H7 (cell line): ENCODE measurements at regions not wholly inside any gene's neighbourhood (a gene's known extent, or its start where the extent isn't known, plus 50 kb on each side); places are given as distances from the start of the nearest gene placed in this dataset.
A peak's percentile ranks its signal among the peaks of the same experiment; 100 is the strongest.
"Not testable (repeated sequence)": the region's sequence is repeated elsewhere in the genome, so short reads cannot be mapped to it uniquely, and the experiment has no call there.

Source experiments
- DNase-seq: peaks from one replicate; pipeline ENCODE4 v3.0.0; 2012
- H3K27me3 ChIP-seq: 2 replicates; pipeline ENCODE4 v1.6.0; 2011; ENCODE audit warnings: mild to moderate bottlenecking, low read length; ENCODE audit not compliant: control insufficient read depth, insufficient read depth
- H3K36me3 ChIP-seq: replicated peaks from 2 replicates; pipeline ENCODE4 v1.5.1; 2011; ENCODE audit warnings: low read length; ENCODE audit not compliant: control insufficient read depth, insufficient read depth
- H3K4me3 ChIP-seq: 2 replicates; pipeline ENCODE4 v1.5.1; 2011; ENCODE audit warnings: low read depth, mild to moderate bottlenecking, control low read depth, low read length, moderate library complexity; ENCODE audit not compliant: insufficient read depth

GRCh38 chr9:106082621-106083020 lies 388.3 kb downstream of the TMEM38B start:
- H3K4me3 ChIP-seq = no peak overlapping the region
- no peaks in the 10 kb centered on the region for H3K36me3 ChIP-seq
- DNase-seq = no peak
- H3K27me3 ChIP-seq = no peaks in the 10 kb centered on the region

GRCh38 chr9:106084702-106085101 lies 390.4 kb downstream of the TMEM38B start:
- Histone ChIP-seq H3K27me3 (no peaks in the 10 kb centered on the region), H3K36me3 (no peaks in the 10 kb centered on the region), H3K4me3 (no peak overlapping the region)
- no peak for DNase-seq

- Histone ChIP-seq H3K27me3 (no peaks in the 10 kb centered on the region), H3K4me3 (no peak overlapping the region), H3K36me3 (no peaks in the 10 kb centered on the region)
- DNase-seq = no peak
Observed at GRCh38 chr9:106085479-106085878, 391.1 kb downstream of the TMEM38B start.

- no peaks in the 10 kb centered on the region for H3K36me3 ChIP-seq
Observed at GRCh38 chr9:106092083-106092482, 397.7 kb downstream of the TMEM38B start.

GRCh38 chr9:106102821-106103220 lies 408.5 kb downstream of the TMEM38B start:
- Histone ChIP-seq H3K4me3 (no peak overlapping the region), H3K27me3 (no peaks in the 10 kb centered on the region), H3K36me3 (no peaks in the 10 kb centered on the region)
- no peak for DNase-seq

More at GRCh38 chr9:106092083-106092482, 397.7 kb downstream of the TMEM38B start:
- H3K4me3 ChIP-seq = no peak overlapping the region
- no peaks in the 10 kb centered on the region for H3K27me3 ChIP-seq
- DNase-seq = no peak

GRCh38 chr9:106104887-106105286 lies 410.5 kb downstream of the TMEM38B start:
- Histone ChIP-seq H3K4me3 (no peak overlapping the region), H3K27me3 (no peaks in the 10 kb centered on the region), H3K36me3 (no peaks in the 10 kb centered on the region)
- DNase-seq = no peak

GRCh38 chr9:106106396-106106795 lies 412.1 kb downstream of the TMEM38B start:
- Histone ChIP-seq H3K4me3 (no peak overlapping the region), H3K27me3 (no peaks in the 10 kb centered on the region), H3K36me3 (no peaks in the 10 kb centered on the region)
- no peak for DNase-seq

GRCh38 chr9:106107716-106108115 lies 413.4 kb downstream of the TMEM38B start:
- DNase-seq = no peak
- H3K4me3 ChIP-seq = no peak overlapping the region
- H3K36me3 ChIP-seq = no peaks in the 10 kb centered on the region
- H3K27me3 ChIP-seq = no peaks in the 10 kb centered on the region

GRCh38 chr9:106109706-106110105 lies 415.4 kb downstream of the TMEM38B start:
- not testable (repeated sequence) for H3K36me3 ChIP-seq, DNase-seq, H3K4me3 ChIP-seq, H3K27me3 ChIP-seq

GRCh38 chr9:106110483-106110882 lies 416.1 kb downstream of the TMEM38B start:
- no peaks in the 10 kb centered on the region for H3K36me3 ChIP-seq
- no peaks in the 10 kb centered on the region for H3K27me3 ChIP-seq
- no peak overlapping the region for H3K4me3 ChIP-seq
- no peak for DNase-seq

GRCh38 chr9:106111039-106111730 lies 416.8 kb downstream of the TMEM38B start:
- Histone ChIP-seq H3K4me3 (no peak overlapping the region), H3K36me3 (no peaks in the 10 kb centered on the region), H3K27me3 (no peaks in the 10 kb centered on the region)
- peak; percentile 3 for DNase-seq

- Histone ChIP-seq H3K27me3 (no peaks in the 10 kb centered on the region), H3K36me3 (no peaks in the 10 kb centered on the region), H3K4me3 (no peak overlapping the region)
- DNase-seq = no peak
Observed at GRCh38 chr9:106112935-106113334, 418.6 kb downstream of the TMEM38B start.

- no peaks in the 10 kb centered on the region for H3K36me3 ChIP-seq
Observed at GRCh38 chr9:106119176-106119575, 424.8 kb downstream of the TMEM38B start.

GRCh38 chr9:106120071-106120470 lies 425.7 kb downstream of the TMEM38B start:
- Histone ChIP-seq H3K36me3 (no peaks in the 10 kb centered on the region), H3K4me3 (no peak overlapping the region), H3K27me3 (no peaks in the 10 kb centered on the region)
- DNase-seq = no peak

More at GRCh38 chr9:106119176-106119575, 424.8 kb downstream of the TMEM38B start:
- H3K27me3 ChIP-seq = no peaks in the 10 kb centered on the region
- no peak overlapping the region for H3K4me3 ChIP-seq
- DNase-seq = no peak

- Histone ChIP-seq H3K4me3 (no peak overlapping the region), H3K27me3 (no peaks in the 10 kb centered on the region), H3K36me3 (no peaks in the 10 kb centered on the region)
- DNase-seq = no peak
Observed at GRCh38 chr9:106127776-106128175, 433.4 kb downstream of the TMEM38B start.

GRCh38 chr9:106130374-106130773 lies 436.0 kb downstream of the TMEM38B start:
- Histone ChIP-seq H3K36me3 (no peaks in the 10 kb centered on the region), H3K4me3 (no peak overlapping the region), H3K27me3 (no peaks in the 10 kb centered on the region)
- no peak for DNase-seq
